ENCODE measurements at regions not wholly inside any gene's neighbourhood (a gene's known extent, or its start where the extent isn't known, plus 50 kb on each side); places are given as distances from the start of the nearest gene placed in this dataset.

DNA sequence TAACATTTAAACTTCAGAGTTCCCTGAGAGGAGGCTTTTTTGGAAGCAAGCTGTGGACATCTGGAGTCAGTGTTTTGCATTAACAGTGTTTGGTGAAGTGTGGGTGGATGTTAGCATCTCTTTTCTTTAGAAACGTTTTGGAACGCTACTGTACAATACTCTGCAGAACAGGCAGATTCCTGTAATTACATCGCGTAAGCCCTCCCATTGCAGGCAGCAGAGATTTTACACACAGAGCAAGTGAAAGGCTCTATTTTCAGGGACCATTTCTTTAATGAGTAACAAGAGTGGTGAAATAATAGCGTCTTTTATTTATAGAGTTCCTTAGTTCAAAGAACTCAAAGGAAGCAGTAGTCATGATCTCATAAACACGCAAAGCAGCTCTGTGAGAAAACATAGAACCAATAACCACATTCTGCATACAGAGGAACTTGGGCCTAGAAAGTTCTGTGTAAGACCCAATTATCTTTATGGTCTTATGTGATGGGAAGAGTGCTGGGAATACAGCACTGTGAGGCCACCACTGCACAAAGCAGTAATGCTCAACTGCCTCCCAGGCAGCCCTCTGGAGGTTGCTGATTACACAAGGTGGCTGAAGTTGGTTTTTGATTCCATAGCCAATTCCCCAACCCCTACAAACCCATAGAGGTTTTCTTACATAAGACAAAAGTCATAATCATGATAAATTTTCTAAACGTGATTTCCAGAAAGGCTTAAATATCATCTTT is 298.7 kb upstream of the EPHA5 start:
- ChIA-PET POLR2A (no interaction called here), CTCF (ENCODE audit: low intra/inter-chr PET ratio, low total read pairs) (no interaction called here)
- in situ Hi-C loops (cut with HindIII; ENCODE audit: extremely low pct_ligation_motif_present, low pct_unique_long_range_greater_than_20kb) (no loop called here), intact Hi-C loops (cut with micrococcal nuclease; ENCODE audit: unreplicated experiment) (no loop called here)
- Histone ChIP-seq H2AFZ (ENCODE audit: low read length) (no peak overlapping the region), H3K27me3 (ENCODE audit: control insufficient read depth in 1 of 2, insufficient read depth in 2 of 2, low read length in 2 of 2) (no peaks in the 10 kb centered on the region), H3K9ac (ENCODE audit: insufficient read depth, low read depth, low read length) (no peak overlapping the region), H3K36me3 (replicated peaks in 1 of 2; ENCODE audit: control insufficient read depth in 1 of 2, insufficient read depth in 2 of 2, low read length in 2 of 2) (no peaks in the 10 kb centered on the region), H3K4me1 (ENCODE audit: insufficient read depth, low read length) (no peaks in the 10 kb centered on the region; the same call in 1 of the 2 replicates), H3K4me3 (replicated peaks in 1 of 3; ENCODE audit: insufficient read depth in 1 of 3, low read depth in 2 of 3, low read length in 3 of 3) (no peak overlapping the region), H3K4me2 (ENCODE audit: low read depth, low read length) (no peak overlapping the region), H4K20me1 (ENCODE audit: insufficient read depth, low read length) (no peaks in the 10 kb centered on the region), H3K9me3 (ENCODE audit: low read length) (no peaks in the 10 kb centered on the region), H3K79me2 (ENCODE audit: insufficient read depth, low read length) (no peaks in the 10 kb centered on the region), H3K27ac (ENCODE audit: extremely low read length, insufficient read depth, low read length) (no peak overlapping the region)
- TF ChIP-seq DMAP1 (CRISPR knock-in tag; IDR thresholded peaks at IDR 0.05) (no peak), CEBPB (IDR thresholded peaks at IDR 0.05; ENCODE audit: borderline replicate concordance, low read depth, low read length) (peak; percentile 44; the same call in 1 of the 2 replicates), ZNF724P (CRISPR knock-in tag; IDR thresholded peaks at IDR 0.05; ENCODE audit: borderline replicate concordance) (no peak), FOXK1 (CRISPR knock-in tag; IDR thresholded peaks at IDR 0.05; ENCODE audit: borderline replicate concordance, low read depth) (no peak), HBP1 (CRISPR knock-in tag; IDR thresholded peaks at IDR 0.05; ENCODE audit: low read depth) (no peak), PLRG1 (conservative IDR thresholded peaks at IDR 0.05) (no peak), TEAD3 (CRISPR knock-in tag; optimal IDR thresholded peaks at IDR 0.05; ENCODE audit: borderline replicate concordance) (no peak), RBM39 (IDR thresholded peaks at IDR 0.05; ENCODE audit: low read depth, low read length, poor library complexity, severe bottlenecking) (no peak), SOX13 (IDR thresholded peaks at IDR 0.05) (no peak), SOX13 (CRISPR knock-in tag; conservative IDR thresholded peaks at IDR 0.05 in 1 of 2, IDR thresholded peaks at IDR 0.05 in 1 of 2) (no peak), CEBPG (CRISPR knock-in tag; IDR thresholded peaks at IDR 0.05) (0 out of 2 replicates have a peak, but pooled peaks have one; percentile 20), ELF1 (CRISPR knock-in tag; IDR thresholded peaks at IDR 0.05) (no peak), MZF1 (CRISPR knock-in tag; IDR thresholded peaks at IDR 0.05; ENCODE audit: borderline replicate concordance) (no peak), ZNF235 (CRISPR knock-in tag; IDR thresholded peaks at IDR 0.05; ENCODE audit: borderline replicate concordance) (no peak)
- TF ChIP-seq, protein P1, sequence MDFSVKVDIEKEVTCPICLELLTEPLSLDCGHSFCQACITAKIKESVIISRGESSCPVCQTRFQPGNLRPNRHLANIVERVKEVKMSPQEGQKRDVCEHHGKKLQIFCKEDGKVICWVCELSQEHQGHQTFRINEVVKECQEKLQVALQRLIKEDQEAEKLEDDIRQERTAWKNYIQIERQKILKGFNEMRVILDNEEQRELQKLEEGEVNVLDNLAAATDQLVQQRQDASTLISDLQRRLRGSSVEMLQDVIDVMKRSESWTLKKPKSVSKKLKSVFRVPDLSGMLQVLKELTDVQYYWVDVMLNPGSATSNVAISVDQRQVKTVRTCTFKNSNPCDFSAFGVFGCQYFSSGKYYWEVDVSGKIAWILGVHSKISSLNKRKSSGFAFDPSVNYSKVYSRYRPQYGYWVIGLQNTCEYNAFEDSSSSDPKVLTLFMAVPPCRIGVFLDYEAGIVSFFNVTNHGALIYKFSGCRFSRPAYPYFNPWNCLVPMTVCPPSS (IDR thresholded peaks at IDR 0.05), result no peak
- no TSS peak for BruUV-seq (replicated peaks)
- no peak for FAIRE-seq
- peak; percentile 10 for DNase-seq (ENCODE audit: low spot score)
- WGBS (ENCODE audit: low lambda C conversion rate), result 0% methylated on average over 7 of the region's 7 CpGs
- ATAC-seq, result peak; percentile 56; the same call in 2 of the 3 replicates

All from HepG2 (cell line).